ENCODE measurements at regions not wholly inside any gene's neighbourhood (a gene's known extent, or its start where the extent isn't known, plus 50 kb on each side); places are given as distances from the start of the nearest gene placed in this dataset.

GRCh38 chr13:50599046-50599445 lies 244.4 kb downstream of the DLEU7 start:
- Histone ChIP-seq H3K36me3 (no peaks in the 10 kb centered on the region), H3K9me3 (no peaks in the 10 kb centered on the region), H3K27me3 (no peaks in the 10 kb centered on the region), H3K4me1 (peaks cover 0 to 4% (median 0%) of the 10 kb centered on the region in 4 donors), H3K27ac (no peak overlapping the region), H3K4me3 (no peak overlapping the region)
- ATAC-seq (ENCODE audit: low FRiP score in 2 of 2): no peak
- DNase-seq: no peak
- 51 to 75% methylated on average over 5 of the region's 5 CpGs for WGBS, 2 donors
- no peak for TF ChIP-seq POLR2AphosphoS5 (IDR thresholded peaks at IDR 0.05)
- no peak for TF ChIP-seq POLR2A (IDR thresholded peaks at IDR 0.05)
- no peak for TF ChIP-seq EP300 (IDR thresholded peaks at IDR 0.05)
- no peak for TF ChIP-seq CTCF (IDR thresholded peaks at IDR 0.05)

- TF ChIP-seq EP300 (IDR thresholded peaks at IDR 0.05): no peak
- TF ChIP-seq POLR2AphosphoS5 (IDR thresholded peaks at IDR 0.05): no peak
- no peak for TF ChIP-seq POLR2A (IDR thresholded peaks at IDR 0.05)
- TF ChIP-seq CTCF (IDR thresholded peaks at IDR 0.05): no peak
- H3K4me3 ChIP-seq: no peak overlapping the region
- H3K36me3 ChIP-seq: no peaks in the 10 kb centered on the region
- DNase-seq (no peak), ATAC-seq (ENCODE audit: low FRiP score in 2 of 2) (no peak)
- WGBS, 2 donors: 43 to 59% methylated on average over 2 of the region's 2 CpGs
- H3K27ac ChIP-seq: no peak overlapping the region
- no peaks in the 10 kb centered on the region for H3K27me3 ChIP-seq
- H3K9me3 ChIP-seq: no peaks in the 10 kb centered on the region
- no peaks in the 10 kb centered on the region for H3K4me1 ChIP-seq
Observed at GRCh38 chr13:50599927-50600326, 243.6 kb downstream of the DLEU7 start.

- no peak for DNase-seq
- 74 to 84% methylated on average over 7 of the region's 7 CpGs for WGBS, 2 donors
- TF ChIP-seq EP300 (IDR thresholded peaks at IDR 0.05) (no peak), CTCF (IDR thresholded peaks at IDR 0.05) (no peak), POLR2A (IDR thresholded peaks at IDR 0.05) (no peak), POLR2AphosphoS5 (IDR thresholded peaks at IDR 0.05) (no peak)
- H3K27me3 ChIP-seq: no peaks in the 10 kb centered on the region
- H3K4me3 ChIP-seq: no peak overlapping the region
- ATAC-seq (ENCODE audit: low FRiP score in 2 of 2): no peak
- no peaks in the 10 kb centered on the region for H3K36me3 ChIP-seq
- no peak overlapping the region for H3K27ac ChIP-seq
- no peaks in the 10 kb centered on the region for H3K9me3 ChIP-seq
- H3K4me1 ChIP-seq: no peaks in the 10 kb centered on the region
Observed at GRCh38 chr13:50608370-50608769, 235.1 kb downstream of the DLEU7 start.

GRCh38 chr13:50609011-50609410 lies 234.5 kb downstream of the DLEU7 start:
- TF ChIP-seq CTCF (IDR thresholded peaks at IDR 0.05) (no peak), EP300 (IDR thresholded peaks at IDR 0.05) (no peak), POLR2AphosphoS5 (IDR thresholded peaks at IDR 0.05) (no peak), POLR2A (IDR thresholded peaks at IDR 0.05) (no peak)
- no peak for ATAC-seq (ENCODE audit: low FRiP score in 2 of 2)
- H3K27ac ChIP-seq: no peak overlapping the region
- no peak overlapping the region for H3K4me3 ChIP-seq
- no peaks in the 10 kb centered on the region for H3K4me1 ChIP-seq
- 70 to 94% methylated on average over 3 of the region's 3 CpGs for WGBS, 2 donors
- no peaks in the 10 kb centered on the region for H3K9me3 ChIP-seq
- H3K36me3 ChIP-seq: no peaks in the 10 kb centered on the region
- no peak for DNase-seq
- H3K27me3 ChIP-seq: no peaks in the 10 kb centered on the region

- TF ChIP-seq CTCF (IDR thresholded peaks at IDR 0.05): no peak
- no peak for TF ChIP-seq POLR2AphosphoS5 (IDR thresholded peaks at IDR 0.05)
- no peak for TF ChIP-seq EP300 (IDR thresholded peaks at IDR 0.05)
- TF ChIP-seq POLR2A (IDR thresholded peaks at IDR 0.05): no peak
- no peak for ATAC-seq (ENCODE audit: low FRiP score in 2 of 2)
- DNase-seq: no peak
- 93 to 96% methylated on average over 2 of the region's 2 CpGs for WGBS, 2 donors
- Histone ChIP-seq H3K36me3 (no peaks in the 10 kb centered on the region), H3K27ac (no peak overlapping the region), H3K4me3 (no peak overlapping the region), H3K27me3 (no peaks in the 10 kb centered on the region), H3K9me3 (no peaks in the 10 kb centered on the region), H3K4me1 (no peaks in the 10 kb centered on the region)
Observed at GRCh38 chr13:50610238-50610637, 233.3 kb downstream of the DLEU7 start.
